ENCODE measurements at regions not wholly inside any gene's neighbourhood (a gene's known extent, or its start where the extent isn't known, plus 50 kb on each side); places are given as distances from the start of the nearest gene placed in this dataset.

DNA sequence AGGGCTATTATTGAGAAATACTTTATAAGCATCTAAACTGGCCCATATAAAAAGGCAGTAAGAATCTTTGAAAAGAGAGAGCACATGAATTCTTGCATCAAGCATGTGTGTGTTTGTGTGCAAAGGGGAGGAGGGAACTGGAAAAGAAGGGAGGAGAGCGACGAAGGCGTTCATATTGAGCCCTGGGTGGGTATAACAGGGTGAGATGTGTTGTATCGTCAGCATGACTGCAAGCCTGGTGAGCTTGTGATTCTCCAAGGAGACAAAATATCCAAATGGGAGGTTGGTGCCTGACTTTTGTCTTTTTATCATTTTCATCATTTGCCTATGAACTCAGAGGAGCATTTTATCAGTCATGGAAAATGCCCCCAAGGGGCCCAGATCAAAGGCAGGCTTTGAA, 70.8 kb upstream of the PMFBP1 start:
- no peak for DNase-seq (ENCODE audit: low read depth in 3 of 3, low spot score in 2 of 3)

DNA sequence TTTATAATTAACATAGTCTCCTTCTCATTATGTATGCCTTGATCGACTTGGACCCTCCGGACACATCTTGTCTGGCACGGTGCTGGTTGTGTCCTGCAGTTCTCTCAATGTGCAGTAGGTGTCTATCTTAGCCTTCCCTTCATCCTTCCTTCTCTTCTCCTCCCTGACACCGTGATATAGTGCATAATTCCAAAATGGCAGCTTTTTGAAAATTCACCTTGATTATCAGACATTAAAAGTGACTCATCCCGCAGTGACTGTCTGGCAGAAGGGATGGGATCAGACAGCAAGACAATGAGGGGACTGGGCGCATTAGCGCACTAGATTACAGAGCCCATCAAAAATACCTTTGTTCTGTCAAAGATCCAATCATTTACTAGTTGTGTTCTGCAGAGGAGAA, 70.0 kb upstream of the PMFBP1 start:
- peak in 1 of 3 donors; percentile 26 for DNase-seq (ENCODE audit: low read depth in 3 of 3, low spot score in 2 of 3)

DNA sequence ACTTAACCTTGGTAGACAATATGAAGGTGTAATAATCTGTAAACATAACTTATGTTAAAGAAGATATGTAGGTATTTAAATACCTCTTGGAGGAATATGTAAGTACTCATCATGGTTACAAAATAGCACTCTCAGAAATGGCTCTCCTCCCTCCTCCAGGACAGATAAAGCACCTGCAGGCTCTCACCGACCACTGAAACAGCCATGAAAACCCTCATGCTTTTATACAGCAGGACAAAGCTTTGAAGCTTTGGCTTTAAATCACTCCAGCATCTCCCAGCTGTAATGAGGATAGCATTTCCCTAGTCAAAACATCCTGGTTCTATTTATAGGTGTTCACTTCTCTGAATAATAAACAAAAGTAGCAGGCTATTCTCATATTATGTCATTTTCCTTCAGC, 69.1 kb upstream of the PMFBP1 start:
- no peak for DNase-seq (ENCODE audit: low read depth in 3 of 3, low spot score in 2 of 3)

DNA sequence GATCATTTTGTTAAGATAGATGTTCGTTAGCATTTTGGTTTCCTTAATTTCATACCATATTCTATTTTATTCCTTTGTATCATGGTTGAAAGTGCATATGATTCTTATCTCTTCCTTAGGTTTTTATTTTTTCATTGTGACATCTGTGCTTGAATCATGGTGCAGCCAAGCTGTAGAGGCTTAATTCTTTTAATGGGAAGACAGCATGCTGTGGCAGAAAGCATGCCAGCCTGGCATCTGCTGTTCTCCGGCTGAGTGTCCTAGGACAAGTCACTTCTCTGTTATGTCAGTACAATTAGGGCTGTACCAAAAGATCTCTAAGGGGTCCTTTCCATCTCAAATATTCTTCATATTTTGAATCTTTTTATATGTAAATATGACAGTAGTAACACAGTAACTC, 68.5 kb upstream of the PMFBP1 start:
- DNase-seq (ENCODE audit: low read depth in 3 of 3, low spot score in 2 of 3): no peak

DNA sequence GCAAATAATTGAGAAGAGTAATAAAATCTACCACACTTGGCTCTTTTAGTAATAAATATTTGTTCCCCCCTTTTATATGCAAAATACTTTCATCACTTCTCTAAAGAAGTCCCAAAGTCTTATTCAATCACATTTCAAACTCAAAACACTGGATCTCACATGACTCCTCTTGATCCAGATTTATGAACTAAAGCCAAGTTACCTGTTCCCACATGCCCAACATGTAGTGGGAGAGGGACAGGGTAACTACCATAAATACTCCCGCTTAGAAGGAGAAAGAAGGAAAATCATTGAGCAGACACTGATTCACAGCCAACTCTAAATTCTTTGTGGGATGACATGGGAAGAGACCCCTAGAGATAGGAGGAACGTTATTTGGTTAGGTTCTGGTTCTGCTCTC, 64.9 kb upstream of the PMFBP1 start:
- no peak for DNase-seq (ENCODE audit: low read depth in 3 of 3, low spot score in 2 of 3)

DNA sequence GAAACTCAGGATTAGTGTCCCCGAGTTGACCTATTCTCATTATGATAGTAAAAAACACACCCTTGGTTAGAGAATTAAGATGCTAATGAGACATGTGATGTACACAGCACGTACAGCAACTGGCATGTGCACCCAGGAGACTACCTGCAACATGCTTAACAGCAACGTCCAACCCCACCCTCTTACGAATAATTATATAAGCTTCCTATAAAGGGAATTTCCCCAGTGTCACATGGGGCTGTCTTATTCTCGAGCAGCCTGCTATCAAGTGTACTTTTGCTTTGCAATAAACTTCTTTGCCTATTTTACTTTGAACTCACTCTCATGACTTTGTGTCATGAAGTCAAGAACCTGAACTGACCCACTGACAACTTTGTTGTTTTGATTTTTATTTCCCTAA, 62.4 kb upstream of the PMFBP1 start:
- DNase-seq (ENCODE audit: low read depth in 3 of 3, low spot score in 2 of 3): no peak

DNA sequence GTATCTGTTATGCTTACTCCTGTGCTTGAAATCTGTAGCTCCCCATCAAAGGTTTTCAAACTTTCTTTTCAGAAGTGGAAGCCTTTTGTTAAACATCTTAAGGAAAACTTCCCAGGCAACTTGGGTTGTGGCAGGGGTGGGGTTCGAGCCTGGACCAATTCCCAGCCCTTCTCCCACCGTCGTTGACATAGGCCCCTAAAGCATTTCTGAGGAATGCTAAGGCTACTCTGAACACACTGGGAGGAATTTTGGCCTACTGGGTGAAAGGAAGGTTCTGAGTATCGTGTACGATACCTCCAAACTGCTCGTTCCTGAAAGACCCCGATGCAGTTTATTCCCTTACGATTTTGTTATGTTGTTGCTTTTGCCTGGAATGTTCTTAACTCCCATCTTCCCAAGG, 56.1 kb upstream of the PMFBP1 start:
- no peak for DNase-seq (ENCODE audit: low read depth in 3 of 3, low spot score in 2 of 3)

DNA sequence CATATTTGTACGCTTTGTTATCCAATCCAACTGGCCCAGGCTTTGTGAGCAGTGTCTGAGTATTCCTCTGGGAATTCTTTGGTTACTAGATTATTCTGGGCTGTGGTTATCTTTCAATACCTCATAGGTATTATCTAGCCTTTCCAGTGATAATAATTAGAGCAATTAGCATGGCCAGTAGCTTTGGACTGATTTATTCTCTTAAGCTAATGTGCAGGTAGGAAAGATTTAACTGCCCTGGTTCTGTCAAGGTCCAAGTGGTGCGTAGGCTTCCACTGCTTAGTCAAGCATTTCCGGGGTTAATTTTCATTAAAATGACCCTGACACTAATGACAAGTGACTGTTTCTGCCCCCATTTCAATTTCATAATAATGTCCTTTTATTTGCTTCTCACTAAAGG, 54.2 kb upstream of the PMFBP1 start:
- DNase-seq (ENCODE audit: low read depth in 3 of 3, low spot score in 2 of 3): no peak

DNA sequence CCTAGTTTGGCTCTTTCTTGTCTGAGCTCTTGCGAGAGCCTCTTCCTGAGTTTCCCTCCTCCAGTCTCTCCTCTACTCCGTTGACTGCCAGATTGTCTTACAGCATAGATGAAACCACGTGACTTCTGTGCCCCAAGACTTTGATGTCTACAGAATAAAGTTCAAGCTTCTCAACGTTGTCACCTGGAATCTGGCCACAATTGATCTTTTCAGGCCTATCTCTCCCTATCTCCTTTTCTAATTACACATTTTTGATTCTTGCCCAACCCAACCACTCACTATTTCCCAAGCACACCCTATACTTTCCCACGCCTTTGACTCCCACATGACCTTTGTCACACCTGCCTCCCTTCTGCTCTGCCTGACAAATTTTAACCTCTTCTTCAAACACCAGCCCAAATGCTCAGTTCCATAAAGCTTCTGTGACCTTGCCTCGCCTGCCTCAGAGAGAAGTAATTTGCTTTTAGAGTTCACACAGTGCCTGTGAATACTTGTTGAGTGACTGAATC, 52.4 kb upstream of the PMFBP1 start:
- no peak for DNase-seq (ENCODE audit: low read depth in 3 of 3, low spot score in 2 of 3)

DNA sequence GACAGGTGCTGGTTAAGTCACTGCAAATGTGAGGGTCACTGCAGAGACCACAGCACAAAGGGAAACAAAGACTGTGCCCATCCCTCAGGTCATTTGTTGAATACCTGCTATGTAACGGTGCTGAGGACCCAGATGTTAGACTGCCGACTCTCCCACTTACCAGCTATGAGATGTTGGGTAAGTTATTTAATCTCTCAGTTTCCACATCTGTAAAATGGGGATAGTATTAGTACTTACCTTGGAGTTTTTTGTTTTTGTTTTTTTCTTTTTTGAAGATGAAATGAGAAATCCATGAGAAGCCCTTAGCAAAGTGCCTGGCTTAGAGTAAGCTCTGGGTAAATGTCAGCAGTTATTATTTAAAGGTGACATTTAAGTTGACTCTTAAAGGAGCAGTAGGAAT, 50.5 kb upstream of the PMFBP1 start:
- DNase-seq (ENCODE audit: low read depth in 3 of 3, low spot score in 2 of 3): no peak

All from right renal cortex interstitium (tissue), 3 donors.